Lower leg skin (tissue), 4 donors: ENCODE measurements at regions not wholly inside any gene's neighbourhood (a gene's known extent, or its start where the extent isn't known, plus 50 kb on each side); places are given as distances from the start of the nearest gene placed in this dataset.

Source experiments
- DNase-seq, 2 donors: peaks; one replicate each; pipeline ENCODE4 v3.0.0-alpha.2; 2019; ENCODE audit warnings: low spot score in 2 of 2
- H3K4me3 ChIP-seq: fragments of 200-600 bp; sonication (generic); 2 replicates; pipeline ENCODE4 v1.5.1; 2017; ENCODE audit warnings: mild to moderate bottlenecking, low read depth; ENCODE audit not compliant: poor library complexity, severe bottlenecking
- POLR2A ChIP-seq, 2 donors: fragments of 450-650 bp; IDR thresholded peaks; one replicate each; pipeline ENCODE4 v1.6.1; 2016 to 2017; ENCODE audit warnings: antibody characterized with exemption in 2 of 2, mild to moderate bottlenecking in 1 of 2, moderate library complexity in 1 of 2
- WGBS, 2 donors: methylation state at CpG; one replicate each; pipeline ENCODE4 v1.1.5; 2018; 5-methylcytosine and 5-hydroxymethylcytosine counted together
- intact Hi-C: fragments of 100-400 bp; cut with DNase I; formaldehyde crosslinking; loops from one replicate; pipeline ENCODE4 v1.15.0; 2023; ENCODE audit warnings: low total_unique reads
- TF ChIP-seq, protein P1 (sequence below), 3 donors: fragments of 450-650 bp; IDR thresholded peaks; one replicate each; pipeline ENCODE4 v1.5.1; 2016; ENCODE audit warnings: antibody characterized with exemption in 3 of 3, mild to moderate bottlenecking in 3 of 3, moderate library complexity in 2 of 3

DNA sequence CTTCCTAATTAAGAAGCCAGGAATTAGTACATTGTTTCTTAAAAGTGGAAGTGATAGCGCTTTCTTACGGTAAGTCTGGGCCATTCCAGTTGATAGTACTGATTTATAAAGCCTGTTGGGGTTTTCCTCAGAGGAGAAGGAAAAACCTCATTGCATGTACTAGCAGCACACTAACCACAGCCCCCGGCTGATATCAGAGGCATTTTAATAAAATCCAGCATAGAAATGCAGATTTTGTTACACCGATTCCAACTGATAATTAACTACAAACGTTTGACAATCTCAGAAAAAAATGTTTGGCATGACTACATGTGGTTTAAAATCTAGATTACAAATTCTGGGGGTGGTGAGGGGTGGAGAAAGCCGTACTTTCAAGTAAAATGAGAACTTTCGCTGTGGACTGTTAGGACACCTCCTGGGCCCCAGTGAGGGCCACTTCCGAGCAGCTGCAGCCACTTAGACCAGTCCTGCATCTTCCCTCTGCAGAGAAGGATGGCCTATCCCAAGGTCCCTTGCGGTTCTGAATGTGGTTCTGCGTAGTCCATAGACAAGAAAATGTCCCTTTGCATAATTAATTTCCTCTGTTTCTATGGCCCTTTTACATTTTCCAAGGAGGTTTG is 374.4 kb downstream of the NUAK1 start:
- WGBS, 2 donors: 69 to 72% methylated on average over 10 of the region's 10 CpGs
- no peak for TF ChIP-seq POLR2A (IDR thresholded peaks at IDR 0.05)
- TF ChIP-seq, protein P1, sequence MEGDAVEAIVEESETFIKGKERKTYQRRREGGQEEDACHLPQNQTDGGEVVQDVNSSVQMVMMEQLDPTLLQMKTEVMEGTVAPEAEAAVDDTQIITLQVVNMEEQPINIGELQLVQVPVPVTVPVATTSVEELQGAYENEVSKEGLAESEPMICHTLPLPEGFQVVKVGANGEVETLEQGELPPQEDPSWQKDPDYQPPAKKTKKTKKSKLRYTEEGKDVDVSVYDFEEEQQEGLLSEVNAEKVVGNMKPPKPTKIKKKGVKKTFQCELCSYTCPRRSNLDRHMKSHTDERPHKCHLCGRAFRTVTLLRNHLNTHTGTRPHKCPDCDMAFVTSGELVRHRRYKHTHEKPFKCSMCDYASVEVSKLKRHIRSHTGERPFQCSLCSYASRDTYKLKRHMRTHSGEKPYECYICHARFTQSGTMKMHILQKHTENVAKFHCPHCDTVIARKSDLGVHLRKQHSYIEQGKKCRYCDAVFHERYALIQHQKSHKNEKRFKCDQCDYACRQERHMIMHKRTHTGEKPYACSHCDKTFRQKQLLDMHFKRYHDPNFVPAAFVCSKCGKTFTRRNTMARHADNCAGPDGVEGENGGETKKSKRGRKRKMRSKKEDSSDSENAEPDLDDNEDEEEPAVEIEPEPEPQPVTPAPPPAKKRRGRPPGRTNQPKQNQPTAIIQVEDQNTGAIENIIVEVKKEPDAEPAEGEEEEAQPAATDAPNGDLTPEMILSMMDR (IDR thresholded peaks at IDR 0.05): no peak
- H3K4me3 ChIP-seq: no peak overlapping the region
- no peak for DNase-seq
- intact Hi-C loops: no loop called here

DNA sequence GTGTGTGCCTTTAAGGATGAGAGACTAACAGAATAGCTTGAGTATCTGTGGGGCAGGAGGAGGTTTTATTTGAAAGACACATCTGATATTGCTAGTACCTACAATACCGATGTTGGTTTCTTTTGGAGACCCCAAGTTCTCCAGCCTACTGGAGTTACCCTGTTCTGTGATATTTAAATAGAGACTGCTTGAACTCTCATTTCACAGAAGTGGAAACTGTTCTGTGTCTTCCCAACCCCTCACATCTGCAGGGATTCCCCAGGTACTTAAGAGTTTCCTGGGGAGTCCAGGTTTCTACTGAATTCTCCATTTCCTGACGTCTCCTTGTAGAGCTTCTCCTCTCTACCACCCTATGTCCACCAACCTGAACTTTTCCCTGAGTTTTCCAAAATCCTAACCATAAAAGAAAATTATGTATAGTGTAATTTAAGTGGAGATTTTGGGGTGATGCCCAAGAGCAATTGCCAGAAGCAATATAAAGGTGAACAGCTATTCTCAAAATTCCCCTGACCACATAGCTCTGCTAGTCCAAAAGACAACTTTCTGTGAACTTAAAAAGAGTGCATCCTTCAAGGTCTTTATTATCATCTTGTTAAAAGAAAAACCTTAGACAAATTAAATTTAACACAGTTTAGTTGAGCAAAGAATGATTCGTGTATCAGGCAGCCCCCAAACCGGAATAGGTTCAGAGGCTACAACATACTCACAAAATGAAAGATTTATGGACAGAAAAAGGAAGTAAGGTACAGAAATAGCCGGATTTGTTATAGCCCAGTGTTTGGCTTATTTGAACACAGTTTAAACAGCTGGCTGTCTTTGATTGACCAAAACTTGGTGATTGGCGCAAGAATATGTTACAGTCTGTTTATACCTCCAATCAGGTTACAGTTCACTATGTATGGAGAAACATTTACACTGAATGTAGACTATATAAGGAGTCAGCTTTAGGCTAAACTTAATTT is 373.4 kb downstream of the NUAK1 start:
- TF ChIP-seq, protein P1 (IDR thresholded peaks at IDR 0.05): no peak
- no peak overlapping the region for H3K4me3 ChIP-seq
- WGBS, 2 donors: 60 to 63% methylated on average over 6 of the region's 6 CpGs
- intact Hi-C loops: no loop called here
- DNase-seq: no peak

DNA sequence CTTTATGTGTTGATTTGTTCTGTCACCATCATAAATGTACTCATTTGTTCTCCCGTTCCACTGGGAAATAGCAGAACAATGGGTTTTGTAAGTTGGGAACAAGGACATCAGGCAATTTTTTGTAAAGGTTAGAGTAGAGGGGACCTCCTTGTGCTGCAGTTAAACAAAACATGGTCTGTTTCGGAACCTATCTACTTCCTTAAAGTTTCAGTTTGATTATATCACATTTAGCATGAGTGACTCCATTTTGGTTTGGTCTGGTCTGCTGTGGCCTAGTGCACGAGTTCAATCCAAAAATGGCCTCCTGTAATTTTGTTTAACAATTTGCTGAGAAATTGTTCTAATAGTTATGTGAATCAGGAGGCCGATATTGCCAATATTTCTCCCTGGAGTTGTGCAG is 372.7 kb downstream of the NUAK1 start:
- no peak overlapping the region for H3K4me3 ChIP-seq
- DNase-seq: no peak
- no peak for TF ChIP-seq POLR2A (IDR thresholded peaks at IDR 0.05)
- TF ChIP-seq, protein P1 (IDR thresholded peaks at IDR 0.05): no peak
- 88 to 96% methylated on average over 4 of the region's 4 CpGs for WGBS, 2 donors
- intact Hi-C loops: no loop called here

DNA sequence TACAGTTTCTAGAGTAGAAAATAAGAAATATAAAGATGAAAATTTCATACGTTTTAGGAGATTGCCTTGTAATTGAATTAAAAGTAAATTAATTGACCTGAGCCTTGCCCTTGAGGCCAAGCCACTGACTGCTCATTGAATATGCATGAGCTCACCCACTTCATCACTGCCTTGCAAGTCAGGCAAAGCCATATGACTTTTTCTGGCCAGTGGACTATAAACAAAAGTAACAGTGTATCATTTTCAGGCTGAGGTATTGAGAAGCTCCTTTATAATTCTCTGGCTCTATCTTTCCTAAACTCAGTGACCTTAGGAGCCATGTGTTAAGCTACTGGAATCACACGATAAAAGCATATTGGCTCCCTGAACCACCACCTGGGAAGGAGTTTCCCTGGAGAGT is 369.3 kb downstream of the NUAK1 start:
- intact Hi-C loops: no loop called here
- DNase-seq: no peak

DNA sequence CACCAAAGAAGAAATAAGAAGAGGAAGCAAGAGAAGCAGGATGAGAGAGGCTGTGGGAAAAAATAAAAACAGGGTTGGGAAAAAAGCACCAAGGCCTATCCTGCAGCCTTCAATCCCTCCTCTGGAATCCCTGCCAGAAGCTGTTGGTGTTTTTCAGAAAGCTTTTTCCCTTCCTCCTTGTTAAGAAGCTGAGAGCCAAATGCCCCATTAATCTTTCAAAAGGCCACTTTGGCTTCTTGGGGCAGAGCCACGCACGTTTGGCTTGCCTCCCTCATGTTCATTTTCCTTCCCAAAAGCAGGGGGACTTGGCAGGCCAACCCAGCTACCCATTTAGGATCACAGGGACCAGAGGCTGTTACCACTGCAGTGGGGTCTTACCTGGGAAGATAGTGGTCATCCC is 365.3 kb downstream of the NUAK1 start:
- WGBS, 2 donors: 49 to 64% methylated on average over 2 of the region's 2 CpGs
- DNase-seq: no peak
- TF ChIP-seq POLR2A (IDR thresholded peaks at IDR 0.05): no peak
- TF ChIP-seq, protein P1 (IDR thresholded peaks at IDR 0.05): no peak
- intact Hi-C loops: no loop called here
- no peak overlapping the region for H3K4me3 ChIP-seq

More for the DNA sequence above, 369.3 kb downstream of the NUAK1 start:
- WGBS, 2 donors: 80 to 86% methylated on average over 2 of the region's 2 CpGs
- no peak overlapping the region for H3K4me3 ChIP-seq
- no peak for TF ChIP-seq POLR2A (IDR thresholded peaks at IDR 0.05)
- TF ChIP-seq, protein P1 (IDR thresholded peaks at IDR 0.05): no peak
